ENCODE measurements at regions not wholly inside any gene's neighbourhood (a gene's known extent, or its start where the extent isn't known, plus 50 kb on each side); places are given as distances from the start of the nearest gene placed in this dataset.

- peaks cover 5% of the 10 kb centered on the region for H3K4me1 Mint-ChIP-seq (ENCODE audit: low read depth)
Measured at GRCh38 chr12:25864306-25865276, 93.9 kb upstream of the RASSF8 start.

GRCh38 chr12:25866586-25867378 is 91.7 kb upstream of the RASSF8 start:
- Mint-ChIP-seq H3K36me3 (ENCODE audit: low read depth) (no peaks in the 10 kb centered on the region), H3K4me3 (no peak overlapping the region), H3K9me3 (peaks cover 2% of the 10 kb centered on the region), H3K27me3 (no peaks in the 10 kb centered on the region), H3K4me1 (ENCODE audit: low read depth) (no peaks in the 10 kb centered on the region), H3K27ac (no peak overlapping the region)
- ChIA-PET POLR2A (no interaction called here), CTCF (no interaction called here)
- DNase-seq: no peak
- ATAC-seq: no peak
- intact Hi-C loops (cut with micrococcal nuclease): no loop called here
- TF ChIP-seq CTCF (IDR thresholded peaks at IDR 0.05): no peak

More at GRCh38 chr12:25864306-25865276, 93.9 kb upstream of the RASSF8 start:
- DNase-seq (no peak), ATAC-seq (no peak)
- ChIA-PET CTCF (interaction anchor here (0.6 kb wide), 2 partner anchors 177 to 250 kb away, joined by 3 to 4 read pairs; no protein-coding TSS in a partner anchor), POLR2A (no interaction called here)
- intact Hi-C loops (cut with micrococcal nuclease): no loop called here
- no peaks in the 10 kb centered on the region for H3K36me3 Mint-ChIP-seq (ENCODE audit: low read depth)
- peaks cover 2% of the 10 kb centered on the region for H3K9me3 Mint-ChIP-seq
- H3K4me3 Mint-ChIP-seq: no peak overlapping the region
- no peaks in the 10 kb centered on the region for H3K27me3 Mint-ChIP-seq
- H3K27ac Mint-ChIP-seq: no peak overlapping the region
- no peak for TF ChIP-seq CTCF (IDR thresholded peaks at IDR 0.05)

- intact Hi-C loops (cut with micrococcal nuclease): no loop called here
- POLR2A ChIA-PET: no interaction called here
- no peak for TF ChIP-seq CTCF (IDR thresholded peaks at IDR 0.05)
Measured at GRCh38 chr12:25868193-25868592, 90.3 kb upstream of the RASSF8 start.

GRCh38 chr12:25872137-25872536 is 86.3 kb upstream of the RASSF8 start:
- POLR2A ChIA-PET: no interaction called here
- CTCF ChIA-PET: no interaction called here
- TF ChIP-seq CTCF (IDR thresholded peaks at IDR 0.05): no peak
- Mint-ChIP-seq H3K27ac (no peak overlapping the region), H3K9me3 (peaks cover 2% of the 10 kb centered on the region), H3K4me3 (no peak overlapping the region), H3K4me1 (ENCODE audit: low read depth) (no peaks in the 10 kb centered on the region), H3K36me3 (ENCODE audit: low read depth) (no peaks in the 10 kb centered on the region), H3K27me3 (no peaks in the 10 kb centered on the region)
- intact Hi-C loops (cut with micrococcal nuclease): no loop called here
- DNase-seq (no peak), ATAC-seq (no peak)

More at GRCh38 chr12:25868193-25868592, 90.3 kb upstream of the RASSF8 start:
- no peak for DNase-seq
- Mint-ChIP-seq H3K4me1 (ENCODE audit: low read depth) (no peaks in the 10 kb centered on the region), H3K27me3 (no peaks in the 10 kb centered on the region), H3K4me3 (no peak overlapping the region), H3K27ac (no peak overlapping the region), H3K36me3 (ENCODE audit: low read depth) (no peaks in the 10 kb centered on the region), H3K9me3 (peaks cover 2% of the 10 kb centered on the region)
- CTCF ChIA-PET: no interaction called here
- ATAC-seq: no peak

- ChIA-PET POLR2A (no interaction called here), CTCF (no interaction called here)
- Mint-ChIP-seq H3K27me3 (no peaks in the 10 kb centered on the region), H3K27ac (no peak overlapping the region), H3K4me1 (ENCODE audit: low read depth) (no peaks in the 10 kb centered on the region), H3K9me3 (no peaks in the 10 kb centered on the region), H3K36me3 (ENCODE audit: low read depth) (no peaks in the 10 kb centered on the region), H3K4me3 (no peak overlapping the region)
- no peak for ATAC-seq
- no peak for DNase-seq
- no peak for TF ChIP-seq CTCF (IDR thresholded peaks at IDR 0.05)
- intact Hi-C loops (cut with micrococcal nuclease): no loop called here
Measured at GRCh38 chr12:25875661-25876060, 82.8 kb upstream of the RASSF8 start.

Data from activated CD8-positive, alpha-beta T cell treated with anti-CD3 and anti-CD28 coated beads for 36 hours (primary cell).